Activated T-cell treated with anti-CD3 and anti-CD28 coated beads, Interleukin-2, amount 50 U/mL, for 72 hours (primary cell): ENCODE measurements at regions not wholly inside any gene's neighbourhood (a gene's known extent, or its start where the extent isn't known, plus 50 kb on each side); places are given as distances from the start of the nearest gene placed in this dataset.
"Not testable (repeated sequence)": the region's sequence is repeated elsewhere in the genome, so short reads cannot be mapped to it uniquely, and the experiment has no call there.

ENCODE experiments used
- ATAC-seq, 2 donors: fragments of 150-1000 bp; cut with Tn5 transposase; replicated peaks in 1 of 2; 2 replicates each; pipeline ENCODE4 v1.10.0; 2021; ENCODE audit warnings: moderate library complexity in 2 of 2, mild to moderate bottlenecking in 1 of 2
- DNase-seq, 2 donors: peaks; one replicate each; pipeline ENCODE4 v3.0.0; 2021 to 2022; ENCODE audit warnings: mixed read lengths in 1 of 2
- H3K27ac Mint-ChIP-seq: one replicate; pipeline ENCODE4 v1.8.0; 2022; ENCODE audit warnings: mild to moderate bottlenecking, moderate library complexity, mixed read lengths
- H3K27me3 Mint-ChIP-seq: one replicate; pipeline ENCODE4 v1.8.0; 2022; ENCODE audit warnings: low read depth, mixed read lengths
- H3K36me3 Mint-ChIP-seq, 2 donors: one replicate each; pipeline ENCODE4 v1.8.0; 2022; ENCODE audit warnings: mixed read lengths in 2 of 2, mild to moderate bottlenecking in 1 of 2; ENCODE audit not compliant: insufficient read depth in 2 of 2
- H3K4me1 Mint-ChIP-seq: one replicate; pipeline ENCODE4 v1.8.0; 2022; ENCODE audit warnings: low read depth, mixed read lengths
- H3K4me3 Mint-ChIP-seq, 2 donors: one replicate each; pipeline ENCODE4 v1.8.0; 2022; ENCODE audit warnings: mild to moderate bottlenecking in 2 of 2, mixed read lengths in 2 of 2, moderate library complexity in 2 of 2
- H3K9me3 Mint-ChIP-seq, 2 donors: one replicate each; pipeline ENCODE4 v1.8.0; 2022; ENCODE audit warnings: mixed read lengths in 2 of 2

- no peaks in the 10 kb centered on the region for H3K27me3 Mint-ChIP-seq
- peaks cover 4% of the 10 kb centered on the region in 2 donors for H3K9me3 Mint-ChIP-seq
- DNase-seq (no peak), ATAC-seq (no peak)
- H3K4me1 Mint-ChIP-seq = no peaks in the 10 kb centered on the region
- no peak overlapping the region for H3K27ac Mint-ChIP-seq
- H3K4me3 Mint-ChIP-seq = no peak overlapping the region
- no peaks in the 10 kb centered on the region for H3K36me3 Mint-ChIP-seq
These were observed 1511.0 kb downstream of the FSTL5 start for GRCh38 chr4:160652790-160653189.

GRCh38 chr4:160675550-160675949 lies 1488.2 kb downstream of the FSTL5 start:
- H3K36me3 Mint-ChIP-seq = no peaks in the 10 kb centered on the region
- H3K4me3 Mint-ChIP-seq = no peak overlapping the region
- H3K9me3 Mint-ChIP-seq = peaks cover 0 to 2% of the 10 kb centered on the region in 2 donors
- no peak for ATAC-seq
- no peaks in the 10 kb centered on the region for H3K4me1 Mint-ChIP-seq
- no peaks in the 10 kb centered on the region for H3K27me3 Mint-ChIP-seq
- no peak for DNase-seq
- no peak overlapping the region for H3K27ac Mint-ChIP-seq

DNA sequence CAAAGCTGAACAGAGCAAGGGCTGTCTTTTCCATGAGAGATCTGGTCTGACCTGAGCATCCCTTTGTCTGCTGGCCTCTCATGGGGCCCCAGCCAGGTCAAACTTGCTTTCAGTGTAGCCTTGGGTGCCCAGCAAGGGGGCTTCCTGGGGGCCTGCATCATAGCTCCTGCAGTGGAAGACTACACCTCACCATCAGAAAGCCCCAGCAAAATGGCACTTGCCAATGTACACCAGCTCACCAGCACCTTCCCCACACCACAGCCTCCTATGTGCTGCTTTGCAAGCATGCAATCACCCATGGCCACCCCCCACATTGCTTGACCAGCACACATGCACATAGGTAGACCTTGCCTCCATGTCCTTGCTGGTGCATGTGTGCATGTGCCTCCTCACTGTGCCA lies 1478.1 kb downstream of the FSTL5 start:
- H3K9me3 Mint-ChIP-seq = peaks cover 2 to 6% of the 10 kb centered on the region in 2 donors
- no peaks in the 10 kb centered on the region for H3K36me3 Mint-ChIP-seq
- ATAC-seq (no peak), DNase-seq (no peak)
- H3K27ac Mint-ChIP-seq = no peak overlapping the region
- no peaks in the 10 kb centered on the region for H3K27me3 Mint-ChIP-seq
- no peaks in the 10 kb centered on the region for H3K4me1 Mint-ChIP-seq
- no peak overlapping the region for H3K4me3 Mint-ChIP-seq

DNA sequence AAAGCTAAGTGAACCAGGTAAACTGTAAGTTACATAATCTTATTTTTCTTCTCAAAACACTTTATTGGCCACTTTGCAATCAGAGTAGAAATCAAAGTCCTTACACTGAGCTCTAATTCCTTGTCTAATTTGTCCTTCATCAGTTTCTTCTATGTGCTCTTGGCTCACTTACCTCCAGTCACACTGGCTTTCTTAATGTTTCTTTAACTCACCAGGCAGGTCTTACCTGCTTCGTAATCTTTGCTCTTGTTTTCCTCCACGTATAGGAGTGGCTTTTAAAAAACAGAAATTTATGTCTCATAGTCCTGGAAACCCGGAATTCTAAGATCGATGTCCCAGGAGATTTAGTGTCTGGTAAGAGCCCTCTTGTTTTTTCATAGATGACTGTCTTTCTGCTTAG lies 1462.1 kb downstream of the FSTL5 start:
- DNase-seq (no peak), ATAC-seq (no peak)
- Mint-ChIP-seq H3K27me3 (no peaks in the 10 kb centered on the region), H3K4me1 (no peaks in the 10 kb centered on the region), H3K9me3 (peaks cover 5 to 11% of the 10 kb centered on the region in 2 donors), H3K36me3 (peaks cover 0 to 3% of the 10 kb centered on the region in 2 donors), H3K27ac (no peak overlapping the region), H3K4me3 (no peak overlapping the region)

- H3K27me3 Mint-ChIP-seq = no peaks in the 10 kb centered on the region
- H3K4me1 Mint-ChIP-seq = no peaks in the 10 kb centered on the region
- DNase-seq (no peak), ATAC-seq (no peak)
- peaks cover 0 to 8% of the 10 kb centered on the region in 2 donors for H3K9me3 Mint-ChIP-seq
- H3K27ac Mint-ChIP-seq = no peak overlapping the region
- no peak overlapping the region for H3K4me3 Mint-ChIP-seq
- no peaks in the 10 kb centered on the region for H3K36me3 Mint-ChIP-seq
These were observed 1454.8 kb downstream of the FSTL5 start for GRCh38 chr4:160709026-160709425.

- Mint-ChIP-seq H3K27me3 (no peaks in the 10 kb centered on the region), H3K27ac (no peak overlapping the region), H3K4me3 (no peak overlapping the region), H3K9me3 (peaks cover 0 to 8% of the 10 kb centered on the region in 2 donors), H3K4me1 (no peaks in the 10 kb centered on the region), H3K36me3 (no peaks in the 10 kb centered on the region)
- DNase-seq (no peak), ATAC-seq (no peak)
These were observed 1454.3 kb downstream of the FSTL5 start for GRCh38 chr4:160709546-160709945.

DNA sequence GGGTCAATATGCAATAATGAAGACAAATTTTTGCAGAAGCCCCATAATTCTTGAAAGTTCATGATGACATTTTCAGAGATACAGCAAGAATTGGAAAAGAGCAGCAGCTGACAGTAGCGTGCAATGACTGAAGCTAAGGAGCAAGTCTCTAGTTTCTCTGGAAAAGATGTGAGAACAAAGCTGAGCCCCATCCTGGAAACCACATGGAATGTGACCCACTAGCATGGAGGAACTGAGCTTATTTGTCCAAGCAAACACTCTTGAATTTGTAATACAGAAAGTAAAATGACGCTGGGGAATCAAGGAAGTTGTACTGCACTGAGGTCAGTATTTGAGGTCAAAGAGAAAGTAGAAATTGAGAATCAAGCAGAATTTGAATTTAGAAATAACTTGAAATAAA lies 1447.2 kb downstream of the FSTL5 start:
- Mint-ChIP-seq H3K36me3 (no peaks in the 10 kb centered on the region), H3K4me1 (no peaks in the 10 kb centered on the region), H3K9me3 (peaks cover 0 to 1% of the 10 kb centered on the region in 2 donors), H3K4me3 (no peak overlapping the region), H3K27me3 (no peaks in the 10 kb centered on the region), H3K27ac (no peak overlapping the region)
- DNase-seq = no peak
- no peak for ATAC-seq

DNA sequence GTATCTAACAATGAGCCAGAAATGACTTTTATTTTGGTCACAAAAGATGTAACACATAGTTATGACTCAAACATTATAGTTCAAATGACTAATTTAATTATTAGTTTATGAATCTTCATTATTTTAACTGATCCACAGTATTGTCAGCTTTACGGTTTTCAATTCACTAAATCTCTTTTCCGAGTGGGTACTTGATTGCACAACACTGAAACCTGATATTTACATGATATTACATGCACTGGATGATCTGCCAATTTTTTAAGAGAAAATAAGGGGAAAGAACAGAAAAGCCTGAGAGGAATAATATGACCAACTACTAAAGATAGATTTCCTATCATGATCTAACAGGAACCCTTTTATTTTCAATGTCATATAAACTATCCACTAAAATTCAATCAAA lies 1446.0 kb downstream of the FSTL5 start:
- ATAC-seq = no peak
- no peak for DNase-seq
- Mint-ChIP-seq H3K27me3 (no peaks in the 10 kb centered on the region), H3K9me3 (peaks cover 0 to 1% of the 10 kb centered on the region in 2 donors), H3K36me3 (no peaks in the 10 kb centered on the region), H3K27ac (no peak overlapping the region), H3K4me3 (no peak overlapping the region), H3K4me1 (no peaks in the 10 kb centered on the region)

DNA sequence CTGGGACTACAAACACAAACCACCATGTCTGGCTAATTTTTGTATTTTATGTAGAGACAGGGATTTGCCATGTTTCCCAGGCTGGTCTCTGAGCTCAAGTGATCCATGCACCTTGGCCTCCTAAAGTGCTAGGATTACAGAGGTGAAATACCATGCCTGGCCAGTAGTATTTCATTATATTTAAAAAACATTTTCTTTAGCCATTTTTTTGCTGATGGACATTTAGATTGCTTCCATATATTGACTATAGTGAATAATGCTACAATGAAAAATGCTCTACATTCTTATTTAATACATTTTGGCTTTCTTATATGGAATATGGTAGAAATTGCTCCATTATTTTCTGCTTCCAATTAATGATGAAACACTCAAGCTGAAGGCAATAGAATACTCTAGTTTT lies 1439.7 kb downstream of the FSTL5 start:
- Mint-ChIP-seq H3K9me3 (peaks cover 2 to 5% of the 10 kb centered on the region in 2 donors), H3K27ac (no peak overlapping the region), H3K27me3 (no peaks in the 10 kb centered on the region), H3K4me1 (no peaks in the 10 kb centered on the region), H3K36me3 (no peaks in the 10 kb centered on the region), H3K4me3 (no peak overlapping the region)
- no peak for DNase-seq
- no peak for ATAC-seq

DNA sequence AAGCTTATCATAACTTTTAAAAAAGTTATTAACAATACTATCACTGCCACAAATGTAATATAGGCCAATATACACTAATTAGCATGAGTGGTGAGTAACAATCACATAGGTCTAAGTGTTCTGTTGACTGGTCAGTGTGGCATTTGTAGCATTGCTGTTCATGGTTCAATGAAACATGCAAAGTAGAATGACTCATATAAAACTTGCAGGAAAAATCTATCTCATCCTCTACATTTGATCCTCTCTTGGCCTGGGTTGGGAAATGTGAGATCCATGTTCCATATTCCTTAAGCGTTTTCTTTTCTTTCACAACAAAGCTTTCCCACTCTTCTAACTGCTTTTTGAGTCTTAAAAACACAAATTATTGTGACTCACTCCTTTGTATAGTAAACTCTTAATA lies 1418.7 kb downstream of the FSTL5 start:
- Mint-ChIP-seq H3K27me3 (no peaks in the 10 kb centered on the region), H3K36me3 (peaks cover 1 to 6% of the 10 kb centered on the region in 2 donors), H3K4me3 (no peak overlapping the region), H3K27ac (no peak overlapping the region), H3K4me1 (no peaks in the 10 kb centered on the region), H3K9me3 (peaks cover 10 to 19% of the 10 kb centered on the region in 2 donors)
- no peak for DNase-seq
- ATAC-seq = no peak

DNA sequence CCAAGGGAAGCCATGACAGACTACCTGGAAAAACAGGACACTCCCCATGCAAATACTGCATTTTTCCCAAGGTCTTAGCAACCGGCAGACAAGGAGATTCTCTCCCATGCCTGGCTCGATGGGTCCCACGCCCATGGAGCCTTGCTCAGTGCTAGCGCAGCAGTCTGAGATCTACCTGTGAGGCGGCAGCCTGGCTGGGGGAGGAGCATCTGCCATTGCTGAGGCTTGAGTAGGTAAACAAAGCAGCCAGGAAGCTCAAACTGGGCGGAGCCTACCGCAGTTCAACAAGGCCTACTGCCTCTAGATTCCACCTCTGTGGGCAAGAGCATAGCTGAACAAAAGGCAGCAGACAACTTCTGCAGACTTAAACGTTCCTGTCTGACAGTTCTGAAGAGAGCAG lies 1417.2 kb downstream of the FSTL5 start:
- DNase-seq, H3K27me3 Mint-ChIP-seq, H3K4me1 Mint-ChIP-seq, H3K4me3 Mint-ChIP-seq, H3K36me3 Mint-ChIP-seq, H3K27ac Mint-ChIP-seq, ATAC-seq: not testable (repeated sequence)
- H3K9me3 Mint-ChIP-seq = peaks cover 9 to 18% of the 10 kb centered on the region in 2 donors

DNA sequence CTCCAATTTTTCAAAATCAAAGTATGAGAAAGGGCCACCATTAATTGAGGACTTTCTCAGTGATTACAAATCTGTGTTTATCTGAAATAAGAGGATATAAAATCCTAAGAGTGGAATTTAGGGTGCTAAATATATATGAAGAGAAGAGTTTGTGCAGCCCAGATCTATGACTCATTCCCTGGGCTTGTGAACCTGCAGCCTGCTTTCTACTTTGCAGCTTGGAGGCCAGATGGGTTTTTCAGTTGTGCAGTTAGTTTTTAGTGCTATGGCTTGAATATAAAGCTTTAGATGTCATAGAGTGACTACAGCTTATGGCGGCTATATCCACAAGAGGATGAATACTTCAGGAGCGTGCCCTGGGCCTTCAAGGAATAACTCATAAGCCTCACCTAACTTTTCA lies 1391.1 kb downstream of the FSTL5 start:
- Mint-ChIP-seq H3K4me3 (no peak overlapping the region), H3K9me3 (peaks cover 0 to 3% of the 10 kb centered on the region in 2 donors), H3K36me3 (no peaks in the 10 kb centered on the region), H3K27me3 (no peaks in the 10 kb centered on the region), H3K27ac (no peak overlapping the region), H3K4me1 (no peaks in the 10 kb centered on the region)
- no peak for DNase-seq
- no peak for ATAC-seq

DNA sequence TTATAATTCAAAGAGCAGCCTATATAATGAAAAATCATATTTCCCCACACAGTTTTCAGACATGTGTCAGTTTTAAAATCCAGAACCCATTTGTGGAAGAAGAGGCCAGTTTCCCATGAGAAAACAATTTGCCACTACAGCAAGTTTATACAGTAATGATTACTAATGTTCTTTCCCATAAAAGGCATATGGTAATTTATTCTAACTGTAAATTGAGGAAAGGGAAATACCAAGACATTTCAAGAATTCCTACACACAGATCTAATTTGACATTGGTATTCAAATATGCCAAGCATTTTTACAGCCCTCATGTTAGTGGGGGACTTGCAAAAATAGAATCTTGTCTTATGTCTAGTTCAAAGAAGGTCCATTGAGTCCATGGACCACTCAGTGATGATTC lies 1368.6 kb downstream of the FSTL5 start:
- H3K27me3 Mint-ChIP-seq = no peaks in the 10 kb centered on the region
- H3K9me3 Mint-ChIP-seq = peaks cover 15 to 19% of the 10 kb centered on the region in 2 donors
- no peak for ATAC-seq
- peaks cover 0 to 1% of the 10 kb centered on the region in 2 donors for H3K36me3 Mint-ChIP-seq
- H3K4me3 Mint-ChIP-seq = no peak overlapping the region
- H3K27ac Mint-ChIP-seq = no peak overlapping the region
- DNase-seq = no peak
- H3K4me1 Mint-ChIP-seq = no peaks in the 10 kb centered on the region

GRCh38 chr4:160808174-160808573 lies 1355.6 kb downstream of the FSTL5 start:
- no peak for ATAC-seq

More at GRCh38 chr4:160808174-160808573, 1355.6 kb downstream of the FSTL5 start:
- Mint-ChIP-seq H3K36me3 (peaks cover 2 to 3% of the 10 kb centered on the region in 2 donors), H3K27me3 (no peaks in the 10 kb centered on the region), H3K27ac (no peak overlapping the region), H3K9me3 (peaks cover 3 to 9% of the 10 kb centered on the region in 2 donors), H3K4me3 (no peak overlapping the region), H3K4me1 (no peaks in the 10 kb centered on the region)
- DNase-seq = no peak
